ENCODE measurements at regions not wholly inside any gene's neighbourhood (a gene's known extent, or its start where the extent isn't known, plus 50 kb on each side); places are given as distances from the start of the nearest gene placed in this dataset.

DNA sequence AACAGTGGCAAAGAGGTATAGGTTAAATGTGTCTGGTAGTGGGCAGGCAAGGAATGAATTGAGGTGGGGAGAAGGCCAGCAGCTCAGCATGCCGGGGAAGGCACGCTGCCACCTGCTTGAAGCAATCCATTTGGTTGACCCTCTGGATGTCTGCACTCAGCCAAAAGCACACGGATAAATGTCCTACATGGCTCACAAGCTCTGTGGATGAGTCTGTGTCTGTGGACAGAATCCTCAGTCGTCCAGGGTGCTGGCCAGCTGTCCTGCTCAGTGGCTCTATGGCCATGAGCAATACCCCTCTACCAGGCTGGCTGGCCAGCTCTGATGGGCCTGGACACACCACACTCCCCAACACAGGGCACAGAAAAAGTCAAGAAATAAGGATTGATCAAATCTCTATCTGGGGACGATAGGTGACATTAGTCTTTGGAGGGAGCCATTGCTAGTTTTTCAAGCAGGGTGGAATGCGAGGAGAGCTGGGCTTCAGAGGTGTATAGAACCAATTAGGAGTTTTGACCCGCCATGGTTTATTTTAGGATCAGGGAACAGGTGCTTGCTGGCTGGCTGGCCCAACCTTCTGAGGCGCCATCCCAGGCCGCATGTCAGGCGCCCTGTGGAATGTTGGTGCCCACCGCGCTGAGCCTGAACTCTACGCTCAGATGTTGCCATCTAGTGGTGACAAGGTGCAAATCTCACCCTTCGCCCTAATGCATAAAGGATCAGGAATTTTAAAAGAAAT, 493.4 kb downstream of the TNS3 start:
- Histone ChIP-seq H3K9me3 (ENCODE audit: control insufficient read depth, low read length) (no peaks in the 10 kb centered on the region), H3K9ac (ENCODE audit: low read length) (peak overlapping the region; percentile 15), H3K4me1 (ENCODE audit: control insufficient read depth, insufficient read depth, low read length) (peaks cover 31% of the 10 kb centered on the region), H3K27me3 (replicated peaks; ENCODE audit: control insufficient read depth, insufficient read depth, low read length) (no peaks in the 10 kb centered on the region), H3K36me3 (ENCODE audit: control insufficient read depth, insufficient read depth, low read length, severe bottlenecking) (no peaks in the 10 kb centered on the region), H3K4me3 (ENCODE audit: low read length) (no peak overlapping the region)
- DNase-seq (ENCODE audit: low read depth), result peak; percentile 85

- Histone ChIP-seq H3K9me3 (ENCODE audit: control insufficient read depth, low read length) (no peaks in the 10 kb centered on the region), H3K9ac (ENCODE audit: low read length) (no peak overlapping the region), H3K36me3 (ENCODE audit: control insufficient read depth, insufficient read depth, low read length, severe bottlenecking) (no peaks in the 10 kb centered on the region), H3K4me1 (ENCODE audit: control insufficient read depth, insufficient read depth, low read length) (peaks cover 25% of the 10 kb centered on the region), H3K4me3 (ENCODE audit: low read length) (no peak overlapping the region), H3K27me3 (replicated peaks; ENCODE audit: control insufficient read depth, insufficient read depth, low read length) (no peaks in the 10 kb centered on the region)
- DNase-seq (ENCODE audit: low read depth), result peak; percentile 25
Measured at GRCh38 chr7:47087866-47088265, 494.0 kb downstream of the TNS3 start.

GRCh38 chr7:47085491-47086275, 496.2 kb downstream of the TNS3 start:
- DNase-seq (ENCODE audit: low read depth), result no peak
- no peaks in the 10 kb centered on the region for H3K27me3 ChIP-seq (replicated peaks; ENCODE audit: control insufficient read depth, insufficient read depth, low read length)
- H3K4me3 ChIP-seq (ENCODE audit: low read length), result no peak overlapping the region
- H3K9me3 ChIP-seq (ENCODE audit: control insufficient read depth, low read length), result no peaks in the 10 kb centered on the region
- H3K36me3 ChIP-seq (ENCODE audit: control insufficient read depth, insufficient read depth, low read length, severe bottlenecking), result no peaks in the 10 kb centered on the region
- peaks cover 17% of the 10 kb centered on the region for H3K4me1 ChIP-seq (ENCODE audit: control insufficient read depth, insufficient read depth, low read length)
- no peak overlapping the region for H3K9ac ChIP-seq (ENCODE audit: low read length)

DNA sequence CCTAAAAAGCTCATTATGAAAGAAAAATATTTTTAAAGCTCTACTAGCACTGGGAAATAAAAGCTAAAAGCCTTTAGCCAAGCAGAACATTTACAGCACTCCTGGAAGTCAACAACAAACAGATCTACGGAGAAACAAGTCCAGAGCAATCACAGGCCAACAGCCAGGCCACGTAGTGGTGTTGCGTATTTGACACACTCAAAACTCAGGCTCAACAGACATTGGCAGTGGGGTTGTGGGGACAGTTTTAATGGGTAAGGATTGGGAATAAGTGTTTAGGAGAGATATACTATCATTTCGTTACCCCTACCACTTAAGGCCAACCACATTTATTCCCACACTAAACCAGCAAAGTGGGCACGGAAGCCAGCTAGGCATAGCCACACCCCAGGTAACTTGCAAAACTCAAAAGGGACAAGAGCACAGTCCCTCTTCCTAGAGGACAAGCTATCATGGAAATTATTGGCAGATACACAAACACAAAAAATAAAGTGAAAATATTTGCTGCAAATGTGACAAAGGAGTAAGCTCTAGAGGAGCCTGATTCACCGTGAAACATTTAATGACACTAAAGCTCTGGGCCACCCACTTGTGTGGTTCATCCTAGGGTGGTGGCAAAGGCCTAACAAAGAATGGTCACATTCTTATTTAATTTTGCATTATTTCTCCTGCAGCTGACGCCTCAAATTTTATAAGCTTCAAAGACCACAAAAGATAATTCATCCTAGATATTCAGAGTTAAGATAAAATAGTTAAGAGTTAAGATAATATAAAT, 498.2 kb downstream of the TNS3 start:
- no peak for DNase-seq (ENCODE audit: low read depth)
- peaks cover 16% of the 10 kb centered on the region for H3K4me1 ChIP-seq (ENCODE audit: control insufficient read depth, insufficient read depth, low read length)
- no peaks in the 10 kb centered on the region for H3K36me3 ChIP-seq (ENCODE audit: control insufficient read depth, insufficient read depth, low read length, severe bottlenecking)
- H3K27me3 ChIP-seq (replicated peaks; ENCODE audit: control insufficient read depth, insufficient read depth, low read length), result no peaks in the 10 kb centered on the region
- no peak overlapping the region for H3K9ac ChIP-seq (ENCODE audit: low read length)
- H3K9me3 ChIP-seq (ENCODE audit: control insufficient read depth, low read length), result no peaks in the 10 kb centered on the region
- no peak overlapping the region for H3K4me3 ChIP-seq (ENCODE audit: low read length)

DNA sequence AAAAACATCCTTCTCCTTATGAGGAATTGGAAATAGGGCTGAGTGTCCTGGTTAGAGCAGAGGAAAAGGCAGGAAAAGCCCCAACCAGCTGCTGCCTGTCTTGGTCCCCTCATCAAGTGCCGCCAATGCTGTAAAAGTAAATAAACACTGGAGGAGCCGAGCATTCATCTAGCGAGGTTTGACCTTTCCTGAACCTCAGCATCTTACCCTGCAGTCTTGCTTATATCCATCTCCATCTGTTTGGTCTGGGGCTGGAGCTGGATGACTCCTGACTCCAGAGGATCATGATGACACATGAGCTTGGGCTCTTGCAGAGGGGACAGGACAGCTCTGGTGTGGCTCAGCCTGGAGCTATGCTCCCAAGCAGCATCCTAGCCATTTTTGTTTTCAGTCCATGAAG, 501.1 kb downstream of the TNS3 start:
- Histone ChIP-seq H3K9me3 (ENCODE audit: control insufficient read depth, low read length) (no peaks in the 10 kb centered on the region), H3K9ac (ENCODE audit: low read length) (no peak overlapping the region), H3K36me3 (ENCODE audit: control insufficient read depth, insufficient read depth, low read length, severe bottlenecking) (no peaks in the 10 kb centered on the region), H3K4me3 (ENCODE audit: low read length) (no peak overlapping the region), H3K27me3 (replicated peaks; ENCODE audit: control insufficient read depth, insufficient read depth, low read length) (no peaks in the 10 kb centered on the region), H3K4me1 (ENCODE audit: control insufficient read depth, insufficient read depth, low read length) (peaks cover 11% of the 10 kb centered on the region)
- no peak for DNase-seq (ENCODE audit: low read depth)

DNA sequence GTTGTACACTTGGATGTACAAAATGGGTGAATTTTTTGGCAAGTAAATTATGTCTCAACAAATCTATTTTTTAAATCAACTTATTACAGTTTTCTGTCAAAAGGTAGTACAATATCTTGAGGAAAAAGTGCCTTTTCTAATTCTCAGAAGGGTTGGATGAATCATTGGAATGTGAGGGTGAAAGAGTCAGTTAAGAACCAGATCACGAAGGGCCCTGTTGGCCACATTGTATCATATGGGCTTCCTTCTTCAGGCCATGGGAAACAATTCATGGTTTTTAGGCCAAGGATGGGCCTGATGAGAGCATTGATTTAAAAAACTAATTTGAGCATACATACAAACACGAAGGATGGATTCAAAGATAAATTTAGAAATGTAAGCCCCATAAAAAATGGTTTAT, 503.7 kb downstream of the TNS3 start:
- no peak overlapping the region for H3K4me3 ChIP-seq (ENCODE audit: low read length)
- no peaks in the 10 kb centered on the region for H3K27me3 ChIP-seq (replicated peaks; ENCODE audit: control insufficient read depth, insufficient read depth, low read length)
- no peak for DNase-seq (ENCODE audit: low read depth)
- H3K9me3 ChIP-seq (ENCODE audit: control insufficient read depth, low read length), result no peaks in the 10 kb centered on the region
- H3K36me3 ChIP-seq (ENCODE audit: control insufficient read depth, insufficient read depth, low read length, severe bottlenecking), result no peaks in the 10 kb centered on the region
- no peak overlapping the region for H3K9ac ChIP-seq (ENCODE audit: low read length)
- peaks cover 28% of the 10 kb centered on the region for H3K4me1 ChIP-seq (ENCODE audit: control insufficient read depth, insufficient read depth, low read length)

DNA sequence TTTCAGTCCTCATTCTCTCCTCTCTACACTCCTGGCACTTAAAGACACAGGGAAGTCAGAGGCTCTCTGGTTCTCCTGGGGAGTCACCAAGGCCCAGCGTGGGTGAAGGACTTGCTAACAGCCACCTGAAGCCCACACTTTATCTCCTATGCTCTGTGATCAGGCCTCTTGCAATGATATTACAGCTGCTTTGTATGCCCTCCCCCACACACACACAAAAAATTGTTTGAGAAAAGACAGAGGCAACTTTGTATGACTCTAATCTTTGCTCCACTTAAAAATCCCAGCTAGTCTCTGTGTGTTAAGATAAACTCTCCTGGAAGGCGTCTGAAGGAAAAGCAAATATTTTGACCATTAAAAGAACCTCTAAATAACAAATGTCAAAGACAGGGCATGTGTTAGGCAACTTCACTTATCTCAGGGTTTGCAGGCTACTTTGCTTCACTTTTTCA, 507.2 kb downstream of the TNS3 start:
- peaks cover 28% of the 10 kb centered on the region for H3K4me1 ChIP-seq (ENCODE audit: control insufficient read depth, insufficient read depth, low read length)
- no peak overlapping the region for H3K9ac ChIP-seq (ENCODE audit: low read length)
- H3K36me3 ChIP-seq (ENCODE audit: control insufficient read depth, insufficient read depth, low read length, severe bottlenecking), result no peaks in the 10 kb centered on the region
- no peaks in the 10 kb centered on the region for H3K9me3 ChIP-seq (ENCODE audit: control insufficient read depth, low read length)
- no peaks in the 10 kb centered on the region for H3K27me3 ChIP-seq (replicated peaks; ENCODE audit: control insufficient read depth, insufficient read depth, low read length)
- DNase-seq (ENCODE audit: low read depth), result peak; percentile 22
- no peak overlapping the region for H3K4me3 ChIP-seq (ENCODE audit: low read length)

GRCh38 chr7:47073284-47073683, 508.6 kb downstream of the TNS3 start:
- peaks cover 31% of the 10 kb centered on the region for H3K4me1 ChIP-seq (ENCODE audit: control insufficient read depth, insufficient read depth, low read length)

GRCh38 chr7:47071866-47072265, 510.0 kb downstream of the TNS3 start:
- Histone ChIP-seq H3K36me3 (ENCODE audit: control insufficient read depth, insufficient read depth, low read length, severe bottlenecking) (no peaks in the 10 kb centered on the region), H3K4me1 (ENCODE audit: control insufficient read depth, insufficient read depth, low read length) (peaks cover 33% of the 10 kb centered on the region), H3K27me3 (replicated peaks; ENCODE audit: control insufficient read depth, insufficient read depth, low read length) (peaks cover under 1% of the 10 kb centered on the region), H3K9me3 (ENCODE audit: control insufficient read depth, low read length) (no peaks in the 10 kb centered on the region), H3K4me3 (ENCODE audit: low read length) (no peak overlapping the region), H3K9ac (ENCODE audit: low read length) (no peak overlapping the region)
- no peak for DNase-seq (ENCODE audit: low read depth)

More at GRCh38 chr7:47073284-47073683, 508.6 kb downstream of the TNS3 start:
- Histone ChIP-seq H3K9me3 (ENCODE audit: control insufficient read depth, low read length) (no peaks in the 10 kb centered on the region), H3K9ac (ENCODE audit: low read length) (no peak overlapping the region), H3K27me3 (replicated peaks; ENCODE audit: control insufficient read depth, insufficient read depth, low read length) (no peaks in the 10 kb centered on the region), H3K4me3 (ENCODE audit: low read length) (no peak overlapping the region), H3K36me3 (ENCODE audit: control insufficient read depth, insufficient read depth, low read length, severe bottlenecking) (no peaks in the 10 kb centered on the region)
- DNase-seq (ENCODE audit: low read depth), result no peak

DNA sequence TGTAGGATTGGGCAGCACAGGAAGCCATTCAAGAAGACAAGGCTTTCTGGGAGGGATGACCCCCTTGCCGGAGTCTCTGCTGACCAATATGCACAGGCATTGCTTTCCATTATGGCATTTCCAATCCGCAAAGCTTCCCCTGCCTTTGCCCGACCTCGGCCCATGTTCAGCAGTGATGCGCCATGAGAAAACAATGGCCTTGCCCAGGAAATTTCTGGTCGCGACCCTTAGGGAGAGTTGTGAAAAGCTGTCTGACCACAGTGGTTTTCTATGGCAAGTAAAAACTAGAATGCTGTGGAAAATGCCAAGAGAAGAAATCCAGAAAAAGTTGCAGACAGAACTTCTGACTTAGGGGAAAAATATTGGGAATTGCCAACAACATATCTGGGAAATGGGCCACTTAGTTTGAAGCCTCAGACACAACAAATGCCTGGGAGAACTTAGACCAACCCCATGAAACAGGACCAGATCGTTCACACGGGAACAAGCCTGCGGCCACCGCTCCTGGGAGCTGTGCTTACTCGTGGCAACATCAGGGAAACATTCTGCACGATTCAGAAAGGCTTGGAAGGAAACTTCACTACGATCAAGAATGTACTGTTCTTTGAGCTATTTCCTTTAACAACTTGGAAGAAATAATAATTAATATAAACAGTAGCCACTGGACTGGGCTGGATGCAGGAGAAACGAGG, 512.4 kb downstream of the TNS3 start:
- Histone ChIP-seq H3K4me1 (ENCODE audit: control insufficient read depth, insufficient read depth, low read length) (peaks cover 22% of the 10 kb centered on the region), H3K4me3 (ENCODE audit: low read length) (peak overlapping the region; percentile 23), H3K27me3 (replicated peaks; ENCODE audit: control insufficient read depth, insufficient read depth, low read length) (peaks cover 6% of the 10 kb centered on the region), H3K36me3 (ENCODE audit: control insufficient read depth, insufficient read depth, low read length, severe bottlenecking) (no peaks in the 10 kb centered on the region), H3K9ac (ENCODE audit: low read length) (peak overlapping the region; percentile 22), H3K9me3 (ENCODE audit: control insufficient read depth, low read length) (no peaks in the 10 kb centered on the region)
- DNase-seq (ENCODE audit: low read depth), result no peak
